Activated B cell treated with CpG ODN at 0.5 μM for 24 hours (primary cell): ENCODE measurements at regions not wholly inside any gene's neighbourhood (a gene's known extent, or its start where the extent isn't known, plus 50 kb on each side); places are given as distances from the start of the nearest gene placed in this dataset.

ENCODE experiments used
- ATAC-seq: fragments of 200-7000 bp; cut with Tn5 transposase; one replicate; pipeline ENCODE4 v1.10.0; 2021; ENCODE audit warnings: low read depth, mild to moderate bottlenecking, moderate library complexity
- CTCF ChIA-PET: fragments of 350-600 bp; sonication (Branson Sonifier 250); formaldehyde crosslinking; loops from one replicate; lab custom pipeline; 2021; ENCODE audit warnings: antibody characterized with exemption; lab: Charles Lee
- POLR2A ChIA-PET: fragments of 350-600 bp; sonication (Branson Sonifier 250); formaldehyde crosslinking; loops from one replicate; lab custom pipeline; 2021; ENCODE audit warnings: antibody characterized with exemption; lab: Charles Lee
- DNase-seq: peaks from one replicate; pipeline ENCODE4 v3.0.0; 2022
- H3K27ac Mint-ChIP-seq: one replicate; pipeline ENCODE4 v1.8.0; 2020; ENCODE audit warnings: mixed read lengths
- H3K27me3 Mint-ChIP-seq: one replicate; pipeline ENCODE4 v1.8.0; 2021; ENCODE audit warnings: mixed read lengths
- H3K36me3 Mint-ChIP-seq: one replicate; pipeline ENCODE4 v1.8.0; 2021; ENCODE audit warnings: low read depth, mixed read lengths
- H3K4me1 Mint-ChIP-seq: one replicate; pipeline ENCODE4 v1.8.0; 2021; ENCODE audit warnings: mixed read lengths
- H3K4me3 Mint-ChIP-seq: one replicate; pipeline ENCODE4 v1.8.0; 2020; ENCODE audit warnings: mild to moderate bottlenecking, mixed read lengths
- H3K9me3 Mint-ChIP-seq: one replicate; pipeline ENCODE4 v1.8.0; 2020; ENCODE audit warnings: mixed read lengths
- intact Hi-C: fragments of 100-400 bp; cut with micrococcal nuclease; formaldehyde crosslinking; loops from one replicate; pipeline ENCODE4 v1.15.1; 2024
- TF ChIP-seq, protein P1 (sequence below): fragments of 200-600 bp; IDR thresholded peaks from one replicate; pipeline ENCODE4 v1.8.0; 2022; ENCODE audit warnings: antibody characterized with exemption, mild to moderate bottlenecking

GRCh38 chr6:97822632-97823031 lies 539.6 kb upstream of the MMS22L start:
- ChIA-PET CTCF (no interaction called here), POLR2A (no interaction called here)
- H3K4me1 Mint-ChIP-seq, result no peaks in the 10 kb centered on the region
- no peaks in the 10 kb centered on the region for H3K27me3 Mint-ChIP-seq
- H3K27ac Mint-ChIP-seq, result no peak overlapping the region
- intact Hi-C loops, result no loop called here
- no peaks in the 10 kb centered on the region for H3K36me3 Mint-ChIP-seq
- DNase-seq (no peak), ATAC-seq (no peak)
- H3K9me3 Mint-ChIP-seq, result no peaks in the 10 kb centered on the region
- H3K4me3 Mint-ChIP-seq, result no peak overlapping the region
- TF ChIP-seq, protein P1, sequence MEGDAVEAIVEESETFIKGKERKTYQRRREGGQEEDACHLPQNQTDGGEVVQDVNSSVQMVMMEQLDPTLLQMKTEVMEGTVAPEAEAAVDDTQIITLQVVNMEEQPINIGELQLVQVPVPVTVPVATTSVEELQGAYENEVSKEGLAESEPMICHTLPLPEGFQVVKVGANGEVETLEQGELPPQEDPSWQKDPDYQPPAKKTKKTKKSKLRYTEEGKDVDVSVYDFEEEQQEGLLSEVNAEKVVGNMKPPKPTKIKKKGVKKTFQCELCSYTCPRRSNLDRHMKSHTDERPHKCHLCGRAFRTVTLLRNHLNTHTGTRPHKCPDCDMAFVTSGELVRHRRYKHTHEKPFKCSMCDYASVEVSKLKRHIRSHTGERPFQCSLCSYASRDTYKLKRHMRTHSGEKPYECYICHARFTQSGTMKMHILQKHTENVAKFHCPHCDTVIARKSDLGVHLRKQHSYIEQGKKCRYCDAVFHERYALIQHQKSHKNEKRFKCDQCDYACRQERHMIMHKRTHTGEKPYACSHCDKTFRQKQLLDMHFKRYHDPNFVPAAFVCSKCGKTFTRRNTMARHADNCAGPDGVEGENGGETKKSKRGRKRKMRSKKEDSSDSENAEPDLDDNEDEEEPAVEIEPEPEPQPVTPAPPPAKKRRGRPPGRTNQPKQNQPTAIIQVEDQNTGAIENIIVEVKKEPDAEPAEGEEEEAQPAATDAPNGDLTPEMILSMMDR, result no peak

- ATAC-seq (no peak), DNase-seq (no peak)
- intact Hi-C loops, result no loop called here
- TF ChIP-seq, protein P1, result no peak
- Mint-ChIP-seq H3K27me3 (no peaks in the 10 kb centered on the region), H3K9me3 (no peaks in the 10 kb centered on the region), H3K36me3 (no peaks in the 10 kb centered on the region), H3K27ac (no peak overlapping the region), H3K4me1 (no peaks in the 10 kb centered on the region), H3K4me3 (no peak overlapping the region)
- ChIA-PET CTCF (no interaction called here), POLR2A (no interaction called here)
These were observed 558.7 kb upstream of the MMS22L start for GRCh38 chr6:97841763-97842162.

DNA sequence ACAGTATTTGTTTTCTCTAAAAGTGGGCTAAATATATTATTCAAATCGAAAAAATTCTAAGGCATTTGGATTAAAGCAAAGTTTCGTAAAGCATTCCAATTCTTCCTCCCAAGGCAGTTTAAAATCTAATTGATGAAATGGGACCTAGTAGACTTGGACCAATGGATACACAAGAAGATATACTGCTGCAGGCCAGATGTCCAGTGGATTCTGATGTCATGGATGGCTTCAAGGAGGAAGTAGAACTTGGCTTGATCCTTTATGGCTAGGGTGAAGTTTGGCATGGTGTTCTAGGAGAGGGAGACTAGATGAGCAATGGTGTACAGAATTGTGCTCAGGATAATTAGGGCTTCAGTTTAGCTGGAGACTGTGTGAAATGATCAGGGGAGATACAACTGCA lies 559.5 kb upstream of the MMS22L start:
- no peaks in the 10 kb centered on the region for H3K27me3 Mint-ChIP-seq
- ChIA-PET POLR2A (no interaction called here), CTCF (no interaction called here)
- H3K36me3 Mint-ChIP-seq, result no peaks in the 10 kb centered on the region
- no peaks in the 10 kb centered on the region for H3K9me3 Mint-ChIP-seq
- TF ChIP-seq, protein P1, result no peak
- H3K27ac Mint-ChIP-seq, result no peak overlapping the region
- intact Hi-C loops, result no loop called here
- DNase-seq (no peak), ATAC-seq (no peak)
- H3K4me3 Mint-ChIP-seq, result no peak overlapping the region
- no peaks in the 10 kb centered on the region for H3K4me1 Mint-ChIP-seq

DNA sequence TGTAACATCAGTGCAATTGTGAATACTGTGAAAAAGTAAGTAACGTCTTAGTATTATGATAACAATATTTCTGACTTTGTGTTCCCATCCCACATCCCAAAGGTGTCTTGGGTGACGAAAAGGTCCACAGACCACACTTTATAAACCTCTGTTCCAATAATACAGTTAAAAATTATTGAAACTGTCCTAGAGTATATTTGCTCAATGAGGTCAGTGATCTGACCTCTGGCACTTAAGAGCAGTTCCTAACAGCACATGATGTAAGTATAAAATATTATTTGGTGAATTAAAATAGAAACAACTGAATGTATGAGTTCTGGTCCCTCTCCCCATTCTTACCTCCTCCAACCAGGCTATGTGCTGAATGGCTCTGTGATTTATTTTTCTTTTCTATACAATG lies 566.4 kb upstream of the MMS22L start:
- ATAC-seq (no peak), DNase-seq (no peak)
- Mint-ChIP-seq H3K4me3 (no peak overlapping the region), H3K9me3 (no peaks in the 10 kb centered on the region), H3K27ac (no peak overlapping the region), H3K27me3 (no peaks in the 10 kb centered on the region), H3K36me3 (no peaks in the 10 kb centered on the region), H3K4me1 (no peaks in the 10 kb centered on the region)
- POLR2A ChIA-PET, result no interaction called here
- TF ChIP-seq, protein P1, result no peak
- CTCF ChIA-PET, result no interaction called here
- intact Hi-C loops, result no loop called here

GRCh38 chr6:97850458-97851212 lies 567.6 kb upstream of the MMS22L start:
- DNase-seq (no peak), ATAC-seq (no peak)
- Mint-ChIP-seq H3K4me1 (no peaks in the 10 kb centered on the region), H3K9me3 (no peaks in the 10 kb centered on the region), H3K27ac (no peak overlapping the region), H3K4me3 (no peak overlapping the region), H3K36me3 (no peaks in the 10 kb centered on the region), H3K27me3 (no peaks in the 10 kb centered on the region)
- ChIA-PET CTCF (no interaction called here), POLR2A (no interaction called here)
- TF ChIP-seq, protein P1, result no peak
- intact Hi-C loops, result no loop called here
